ENCODE measurements at regions not wholly inside any gene's neighbourhood (a gene's known extent, or its start where the extent isn't known, plus 50 kb on each side); places are given as distances from the start of the nearest gene placed in this dataset.
"Not testable (repeated sequence)": the region's sequence is repeated elsewhere in the genome, so short reads cannot be mapped to it uniquely, and the experiment has no call there.

DNA sequence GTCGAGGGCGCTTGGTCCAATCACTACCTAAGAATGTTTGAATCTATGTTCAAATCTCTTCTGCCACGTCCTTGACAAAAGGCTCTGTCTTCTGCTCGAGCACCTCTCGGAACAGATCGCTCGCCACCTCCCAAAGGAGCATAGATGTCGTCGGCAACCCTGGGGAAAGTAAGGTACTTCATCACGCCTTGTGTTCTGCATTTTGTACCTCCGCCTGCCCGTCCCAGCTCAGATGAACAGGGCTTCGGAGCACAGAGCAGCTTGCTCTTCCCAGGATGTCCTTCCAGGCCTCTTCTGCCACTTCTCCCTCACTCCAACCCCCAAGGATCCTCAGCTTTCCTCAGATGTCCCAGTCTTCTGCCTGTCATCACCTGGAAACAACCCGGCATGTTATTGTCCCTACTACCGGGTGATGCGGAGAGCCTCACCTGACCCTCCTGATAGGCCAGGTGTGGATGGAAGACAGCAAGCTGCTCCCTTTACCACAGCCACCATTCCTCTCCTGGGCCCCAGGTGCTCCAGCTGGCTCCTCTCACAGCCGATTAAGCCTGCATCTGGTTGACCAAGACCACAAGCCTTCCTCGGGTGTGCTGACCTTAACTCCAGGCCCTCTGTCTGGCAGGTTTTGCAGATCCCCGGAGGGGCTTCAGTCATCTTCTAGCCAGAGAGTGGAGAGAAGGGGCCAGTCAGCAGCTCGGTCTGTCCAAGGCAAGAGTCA is 270.5 kb downstream of the FAM43A start:
- H3K4me3 Mint-ChIP-seq (ENCODE audit: unreplicated experiment) = no peak overlapping the region
- no peaks in the 10 kb centered on the region for H3K4me1 Mint-ChIP-seq (ENCODE audit: insufficient read depth, unreplicated experiment)
- no peaks in the 10 kb centered on the region for H3K27me3 Mint-ChIP-seq (ENCODE audit: insufficient read depth, unreplicated experiment)
- CTCF ChIA-PET = no interaction called here
- H3K27ac Mint-ChIP-seq (ENCODE audit: low read depth, unreplicated experiment) = no peak overlapping the region
- intact Hi-C loops (cut with micrococcal nuclease) = no loop called here
- no peaks in the 10 kb centered on the region for H3K9me3 Mint-ChIP-seq (ENCODE audit: unreplicated experiment)
- POLR2A ChIA-PET = interaction anchor here (0.6 kb wide), 1 partner anchor 53 kb away, joined by 3 read pairs; no protein-coding TSS in a partner anchor
- TF ChIP-seq, protein P1, sequence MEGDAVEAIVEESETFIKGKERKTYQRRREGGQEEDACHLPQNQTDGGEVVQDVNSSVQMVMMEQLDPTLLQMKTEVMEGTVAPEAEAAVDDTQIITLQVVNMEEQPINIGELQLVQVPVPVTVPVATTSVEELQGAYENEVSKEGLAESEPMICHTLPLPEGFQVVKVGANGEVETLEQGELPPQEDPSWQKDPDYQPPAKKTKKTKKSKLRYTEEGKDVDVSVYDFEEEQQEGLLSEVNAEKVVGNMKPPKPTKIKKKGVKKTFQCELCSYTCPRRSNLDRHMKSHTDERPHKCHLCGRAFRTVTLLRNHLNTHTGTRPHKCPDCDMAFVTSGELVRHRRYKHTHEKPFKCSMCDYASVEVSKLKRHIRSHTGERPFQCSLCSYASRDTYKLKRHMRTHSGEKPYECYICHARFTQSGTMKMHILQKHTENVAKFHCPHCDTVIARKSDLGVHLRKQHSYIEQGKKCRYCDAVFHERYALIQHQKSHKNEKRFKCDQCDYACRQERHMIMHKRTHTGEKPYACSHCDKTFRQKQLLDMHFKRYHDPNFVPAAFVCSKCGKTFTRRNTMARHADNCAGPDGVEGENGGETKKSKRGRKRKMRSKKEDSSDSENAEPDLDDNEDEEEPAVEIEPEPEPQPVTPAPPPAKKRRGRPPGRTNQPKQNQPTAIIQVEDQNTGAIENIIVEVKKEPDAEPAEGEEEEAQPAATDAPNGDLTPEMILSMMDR (IDR thresholded peaks at IDR 0.05; ENCODE audit: unreplicated experiment) = no peak
- no TSS peak for BruUV-seq (replicated peaks)
- H3K36me3 Mint-ChIP-seq (ENCODE audit: insufficient read depth, unreplicated experiment) = no peaks in the 10 kb centered on the region
- no peak for DNase-seq (ENCODE audit: unreplicated experiment)

DNA sequence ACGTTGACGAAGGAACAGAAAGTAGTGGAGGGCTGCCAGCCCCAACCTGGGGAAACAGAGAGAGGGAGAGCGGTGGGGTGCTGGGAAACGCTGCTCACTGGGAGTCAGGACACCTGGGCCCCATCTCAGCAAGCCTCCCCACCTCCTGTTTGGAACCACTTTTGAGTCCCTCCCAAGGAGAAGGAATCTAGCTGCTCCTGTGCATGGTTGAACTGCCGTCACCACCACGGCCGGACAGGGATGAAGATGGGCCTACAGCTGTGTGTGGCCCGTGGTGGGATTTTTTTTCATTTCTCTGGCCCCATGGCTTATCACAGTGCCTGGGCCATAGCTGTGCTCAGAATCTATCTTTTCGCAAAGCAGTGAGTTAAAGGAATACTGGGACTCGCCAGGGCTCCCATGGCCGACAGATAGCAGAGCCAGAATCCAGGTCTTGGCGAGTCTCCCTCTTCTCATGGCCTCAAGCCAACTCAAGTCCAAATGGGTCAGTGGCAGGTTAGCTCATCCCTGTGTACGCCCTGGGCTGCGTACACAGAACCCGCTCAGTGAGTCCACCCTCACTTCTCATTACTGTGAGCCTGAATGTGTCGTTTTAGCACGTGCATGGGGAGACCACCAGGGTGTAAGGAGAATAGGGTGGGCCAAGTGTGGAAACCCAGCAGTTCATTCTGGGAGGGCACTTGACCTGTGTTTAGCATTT is 271.2 kb downstream of the FAM43A start:
- no peak for DNase-seq (ENCODE audit: unreplicated experiment)
- Mint-ChIP-seq H3K27ac (ENCODE audit: low read depth, unreplicated experiment) (no peak overlapping the region), H3K4me1 (ENCODE audit: insufficient read depth, unreplicated experiment) (no peaks in the 10 kb centered on the region), H3K36me3 (ENCODE audit: insufficient read depth, unreplicated experiment) (no peaks in the 10 kb centered on the region), H3K9me3 (ENCODE audit: unreplicated experiment) (no peaks in the 10 kb centered on the region), H3K27me3 (ENCODE audit: insufficient read depth, unreplicated experiment) (no peaks in the 10 kb centered on the region), H3K4me3 (ENCODE audit: unreplicated experiment) (no peak overlapping the region)
- TF ChIP-seq, protein P1 (IDR thresholded peaks at IDR 0.05; ENCODE audit: unreplicated experiment) = no peak
- ChIA-PET CTCF (no interaction called here), POLR2A (no interaction called here)
- no TSS peak for BruUV-seq (replicated peaks)
- intact Hi-C loops (cut with micrococcal nuclease) = no loop called here

DNA sequence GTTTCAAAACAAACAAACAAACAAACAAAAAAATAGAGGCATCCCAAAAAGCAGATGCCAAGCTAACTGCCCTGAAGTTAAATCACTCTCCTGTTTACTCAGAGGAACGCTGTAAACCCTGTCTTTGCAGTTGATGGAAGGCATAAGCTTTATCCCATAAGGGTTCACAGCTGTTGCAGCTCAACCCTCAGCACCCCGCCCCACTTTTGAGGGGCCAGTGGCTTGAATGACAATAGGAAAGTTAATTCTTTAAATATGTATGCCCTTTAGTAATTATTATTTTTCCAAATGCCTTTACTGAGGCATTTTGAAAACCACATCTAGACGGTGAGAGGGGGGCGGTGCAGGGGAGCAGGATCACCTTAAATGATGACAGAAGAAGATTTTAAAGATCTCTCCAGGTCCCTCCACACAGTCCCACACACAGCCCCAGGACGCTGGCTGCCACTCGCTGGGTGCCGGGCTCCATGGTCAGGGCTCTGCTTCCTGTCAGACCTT is 272.1 kb downstream of the FAM43A start:
- no TSS peak for BruUV-seq (replicated peaks)
- Mint-ChIP-seq H3K4me3 (ENCODE audit: unreplicated experiment) (no peak overlapping the region), H3K9me3 (ENCODE audit: unreplicated experiment) (no peaks in the 10 kb centered on the region), H3K4me1 (ENCODE audit: insufficient read depth, unreplicated experiment) (no peaks in the 10 kb centered on the region), H3K27ac (ENCODE audit: low read depth, unreplicated experiment) (no peak overlapping the region), H3K27me3 (ENCODE audit: insufficient read depth, unreplicated experiment) (no peaks in the 10 kb centered on the region), H3K36me3 (ENCODE audit: insufficient read depth, unreplicated experiment) (no peaks in the 10 kb centered on the region)
- TF ChIP-seq, protein P1 (IDR thresholded peaks at IDR 0.05; ENCODE audit: unreplicated experiment) = no peak
- ChIA-PET POLR2A (no interaction called here), CTCF (no interaction called here)
- no peak for DNase-seq (ENCODE audit: unreplicated experiment)
- intact Hi-C loops (cut with micrococcal nuclease) = no loop called here

DNA sequence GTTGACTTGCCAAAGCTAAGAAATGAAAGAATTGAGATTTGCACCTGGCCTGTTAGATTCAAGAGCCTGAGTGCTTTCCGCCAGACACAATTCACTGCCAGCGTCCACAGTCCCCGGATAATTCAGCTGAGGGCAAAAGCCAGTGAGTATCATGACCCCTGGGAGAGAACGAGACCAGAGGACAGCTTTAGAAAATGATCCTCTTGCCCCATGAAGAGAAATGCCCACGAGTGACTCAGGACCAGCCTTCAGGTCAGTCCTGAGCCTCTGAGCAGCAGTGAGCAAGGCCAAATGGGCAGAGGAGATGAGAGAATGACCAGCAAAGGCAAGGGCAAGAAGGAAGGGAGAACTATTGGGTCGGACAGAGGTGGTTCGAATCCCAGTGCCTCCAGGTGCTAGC is 273.5 kb downstream of the FAM43A start:
- POLR2A ChIA-PET = no interaction called here

DNA sequence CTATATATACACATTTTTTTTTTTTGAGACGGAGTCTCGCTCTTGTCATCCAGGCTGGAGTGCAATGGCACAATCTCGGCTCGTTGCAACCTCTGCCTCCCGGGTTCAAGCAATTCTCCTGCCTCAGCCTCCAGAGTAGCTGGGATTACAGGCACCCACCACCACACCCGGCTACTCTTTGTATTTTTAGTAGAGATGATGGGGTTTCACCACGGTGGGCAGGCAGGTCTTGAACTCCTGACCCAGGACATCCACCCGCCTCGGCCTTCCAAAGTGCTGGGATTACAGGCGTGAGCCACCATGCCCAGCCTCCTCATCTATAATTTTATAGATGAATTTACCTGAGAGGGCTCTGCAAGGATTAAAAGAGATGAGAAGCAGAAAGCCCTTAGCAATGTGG is 274.0 kb downstream of the FAM43A start:
- H3K9me3 Mint-ChIP-seq (ENCODE audit: unreplicated experiment); H3K36me3 Mint-ChIP-seq (ENCODE audit: insufficient read depth, unreplicated experiment); H3K27me3 Mint-ChIP-seq (ENCODE audit: insufficient read depth, unreplicated experiment); DNase-seq (ENCODE audit: unreplicated experiment); H3K4me3 Mint-ChIP-seq (ENCODE audit: unreplicated experiment); BruUV-seq (replicated peaks); CTCF ChIA-PET; H3K4me1 Mint-ChIP-seq (ENCODE audit: insufficient read depth, unreplicated experiment); H3K27ac Mint-ChIP-seq (ENCODE audit: low read depth, unreplicated experiment); POLR2A ChIA-PET; intact Hi-C loops (cut with micrococcal nuclease): not testable (repeated sequence)

More for the DNA sequence above, 273.5 kb downstream of the FAM43A start:
- H3K27ac Mint-ChIP-seq (ENCODE audit: low read depth, unreplicated experiment) = no peak overlapping the region
- no TSS peak for BruUV-seq (replicated peaks)
- DNase-seq (ENCODE audit: unreplicated experiment) = no peak
- intact Hi-C loops (cut with micrococcal nuclease) = no loop called here
- TF ChIP-seq, protein P1 (IDR thresholded peaks at IDR 0.05; ENCODE audit: unreplicated experiment) = no peak
- H3K4me3 Mint-ChIP-seq (ENCODE audit: unreplicated experiment) = no peak overlapping the region
- H3K27me3 Mint-ChIP-seq (ENCODE audit: insufficient read depth, unreplicated experiment) = no peaks in the 10 kb centered on the region
- H3K9me3 Mint-ChIP-seq (ENCODE audit: unreplicated experiment) = no peaks in the 10 kb centered on the region
- H3K36me3 Mint-ChIP-seq (ENCODE audit: insufficient read depth, unreplicated experiment) = no peaks in the 10 kb centered on the region
- H3K4me1 Mint-ChIP-seq (ENCODE audit: insufficient read depth, unreplicated experiment) = no peaks in the 10 kb centered on the region
- CTCF ChIA-PET = interaction anchor here (0.9 kb wide), 1 partner anchor 299 kb away, joined by 3 read pairs; no protein-coding TSS in a partner anchor

All from MCF 10A (cell line).